B cell (primary cell): ENCODE measurements at regions not wholly inside any gene's neighbourhood (a gene's known extent, or its start where the extent isn't known, plus 50 kb on each side); places are given as distances from the start of the nearest gene placed in this dataset.
"Not testable (repeated sequence)": the region's sequence is repeated elsewhere in the genome, so short reads cannot be mapped to it uniquely, and the experiment has no call there.

Experiments used
- ATAC-seq: fragments of 200-7000 bp; cut with Tn5 transposase; one replicate; pipeline ENCODE4 v1.10.0; 2021; ENCODE audit warnings: low read depth, mild to moderate bottlenecking, moderate number of reproducible peaks, moderate library complexity
- CTCF ChIA-PET: fragments of 350-600 bp; sonication (Branson Sonifier 250); formaldehyde crosslinking; loops from one replicate; lab custom pipeline; 2021; ENCODE audit warnings: antibody characterized with exemption, inconsistent platforms; lab: Charles Lee
- POLR2A ChIA-PET: fragments of 350-600 bp; sonication (Branson Sonifier 250); formaldehyde crosslinking; loops from one replicate; lab custom pipeline; 2021; ENCODE audit warnings: antibody characterized with exemption; lab: Charles Lee
- DNase-seq: peaks from one replicate; pipeline ENCODE4 v3.0.0; 2013
- H2AFZ ChIP-seq: 2 replicates; pipeline ENCODE4 v1.6.1; 2012; ENCODE audit warnings: mild to moderate bottlenecking, low read depth, low read length; ENCODE audit not compliant: insufficient read depth, poor library complexity, severe bottlenecking
- H3K27ac ChIP-seq, 2 donors: 1 replicate in 1 of 2; 2 replicates in 1 of 2; pipeline ENCODE4 v1.5.1; 2012 to 2013; ENCODE audit warnings: low read length in 2 of 2, mild to moderate bottlenecking in 2 of 2, moderate library complexity in 1 of 2
- H3K27me3 ChIP-seq, 4 experiments: fragments of 200-600 bp in 1 of 4; sonication (generic) in 1 of 4; replicated peaks in 1 of 4; 1 replicate in 2 of 4; 2 replicates in 2 of 4; pipeline versions ENCODE4 v1.6.1 to v1.7.0; 2013 to 2016; ENCODE audit warnings: low read length in 3 of 4, mild to moderate bottlenecking in 2 of 4, mixed read lengths in 1 of 4, moderate library complexity in 1 of 4; ENCODE audit not compliant: insufficient read depth in 4 of 4, control insufficient read depth in 3 of 4; ENCODE audit errors: control extremely low read depth in 1 of 4
- H3K36me3 ChIP-seq, 2 experiments: replicated peaks in 1 of 2; 1 replicate in 1 of 2; 2 replicates in 1 of 2; pipeline versions ENCODE4 v1.6.1 to v1.7.1; 2013; ENCODE audit warnings: low read length in 1 of 2; ENCODE audit not compliant: insufficient read depth in 2 of 2, control insufficient read depth in 1 of 2; ENCODE audit errors: control extremely low read depth in 1 of 2, extremely low read depth in 1 of 2
- H3K4me1 ChIP-seq, 2 donors: fragments of 200-600 bp in 1 of 2; sonication (generic) in 1 of 2; 1 replicate in 1 of 2; 2 replicates in 1 of 2; pipeline versions ENCODE4 v1.5.1 to v1.6.1; 2013 to 2017; ENCODE audit warnings: low read length in 2 of 2; ENCODE audit not compliant: control insufficient read depth in 2 of 2, insufficient read depth in 2 of 2
- H3K4me2 ChIP-seq: replicated peaks from 2 replicates; pipeline ENCODE3; 2012; ENCODE audit warnings: mild to moderate bottlenecking, low read depth, low read length; ENCODE audit not compliant: poor library complexity, severe bottlenecking
- H3K4me3 ChIP-seq, 5 experiments: fragments of 200-600 bp in 1 of 5; sonication (generic) in 1 of 5; 1 replicate in 3 of 5; 2 replicates in 2 of 5; pipeline versions ENCODE4 v1.5.1 to v1.7.0; 2011 to 2016; ENCODE audit warnings: low read length in 4 of 5, mild to moderate bottlenecking in 4 of 5, low read depth in 2 of 5, control low read depth in 1 of 5, moderate library complexity in 1 of 5; ENCODE audit not compliant: insufficient read depth in 1 of 5; ENCODE audit errors: control extremely low read depth in 1 of 5, extremely low read depth in 1 of 5
- H3K79me2 ChIP-seq: fragments of 200-600 bp; sonication (generic); one replicate; pipeline ENCODE4 v1.6.0; 2016; ENCODE audit warnings: low read length; ENCODE audit not compliant: control insufficient read depth, insufficient read depth
- H3K9ac ChIP-seq: fragments of 200-600 bp; sonication (generic); 2 replicates; pipeline ENCODE4 v1.6.1; 2017; ENCODE audit warnings: mild to moderate bottlenecking, low read length, moderate library complexity
- H3K9me3 ChIP-seq, 3 donors: one replicate each; pipeline versions ENCODE4 v1.6.1 to v1.7.1; 2013; ENCODE audit warnings: low read length in 2 of 3; ENCODE audit not compliant: control insufficient read depth in 2 of 3, insufficient read depth in 1 of 3; ENCODE audit errors: control extremely low read depth in 1 of 3
- H4K20me1 ChIP-seq: 2 replicates; pipeline ENCODE4 v1.6.0; 2012; ENCODE audit warnings: mild to moderate bottlenecking, low read length; ENCODE audit not compliant: insufficient read depth, control insufficient read depth, poor library complexity, severe bottlenecking
- H3K27ac Mint-ChIP-seq: one replicate; pipeline ENCODE4 v1.8.0; 2021; ENCODE audit warnings: mixed read lengths
- H3K27me3 Mint-ChIP-seq: one replicate; pipeline ENCODE4 v1.8.0; 2021; ENCODE audit warnings: mixed read lengths
- H3K4me1 Mint-ChIP-seq: one replicate; pipeline ENCODE4 v1.8.0; 2021; ENCODE audit warnings: mixed read lengths
- H3K4me3 Mint-ChIP-seq: one replicate; pipeline ENCODE4 v1.8.0; 2021; ENCODE audit warnings: mixed read lengths
- H3K9me3 Mint-ChIP-seq: one replicate; pipeline ENCODE4 v1.8.0; 2022; ENCODE audit warnings: mixed read lengths; ENCODE audit not compliant: insufficient read depth
- EZH2 ChIP-seq: IDR thresholded peaks from 2 replicates; pipeline ENCODE4 v1.6.1; 2012; ENCODE audit warnings: borderline replicate concordance, low read depth, mild to moderate bottlenecking, moderate library complexity, low read length; ENCODE audit not compliant: insufficient read depth, poor library complexity, severe bottlenecking
- WGBS: methylation state at CpG from one replicate; pipeline ENCODE4 v1.1.5; 2013; ENCODE audit warnings: missing lambda C conversion rate; ENCODE audit not compliant: insufficient coverage; 5-methylcytosine and 5-hydroxymethylcytosine counted together
- intact Hi-C: fragments of 100-400 bp; cut with micrococcal nuclease; formaldehyde crosslinking; loops from one replicate; pipeline ENCODE4 v1.10.0; 2022
- TF ChIP-seq, protein P1 (sequence below): fragments of 200-600 bp; IDR thresholded peaks from one replicate; pipeline ENCODE4 v1.8.0; 2022; ENCODE audit warnings: antibody characterized with exemption, mild to moderate bottlenecking

GRCh38 chr2:239548965-239549595 is 148.3 kb upstream of the HDAC4 start:
- H3K4me2 ChIP-seq, result no peak overlapping the region
- no peaks in the 10 kb centered on the region for H3K4me1 Mint-ChIP-seq
- H3K4me3 Mint-ChIP-seq, result no peak overlapping the region
- CTCF ChIA-PET, result no interaction called here
- no peak for DNase-seq
- H3K27ac Mint-ChIP-seq, result no peak overlapping the region
- no peaks in the 10 kb centered on the region for H3K4me1 ChIP-seq
- H3K36me3 ChIP-seq, result no peaks in the 10 kb centered on the region
- H3K9me3 ChIP-seq, result peaks cover 0 to 10% (median 0%) of the 10 kb centered on the region in 3 donors
- H3K27ac ChIP-seq, result no peak overlapping the region
- WGBS, result 93% methylated on average over 14 of the region's 16 CpGs
- H3K4me3 ChIP-seq, result no peak overlapping the region
- no peak for ATAC-seq
- peaks cover 0 to 7% (median 0%) of the 10 kb centered on the region in 4 experiments for H3K27me3 ChIP-seq
- no peaks in the 10 kb centered on the region for H3K79me2 ChIP-seq
- intact Hi-C loops, result no loop called here
- no peak overlapping the region for H3K9ac ChIP-seq
- no peaks in the 10 kb centered on the region for H3K9me3 Mint-ChIP-seq
- H3K27me3 Mint-ChIP-seq, result peaks cover 21% of the 10 kb centered on the region
- TF ChIP-seq EZH2, result no peak
- TF ChIP-seq, protein P1, sequence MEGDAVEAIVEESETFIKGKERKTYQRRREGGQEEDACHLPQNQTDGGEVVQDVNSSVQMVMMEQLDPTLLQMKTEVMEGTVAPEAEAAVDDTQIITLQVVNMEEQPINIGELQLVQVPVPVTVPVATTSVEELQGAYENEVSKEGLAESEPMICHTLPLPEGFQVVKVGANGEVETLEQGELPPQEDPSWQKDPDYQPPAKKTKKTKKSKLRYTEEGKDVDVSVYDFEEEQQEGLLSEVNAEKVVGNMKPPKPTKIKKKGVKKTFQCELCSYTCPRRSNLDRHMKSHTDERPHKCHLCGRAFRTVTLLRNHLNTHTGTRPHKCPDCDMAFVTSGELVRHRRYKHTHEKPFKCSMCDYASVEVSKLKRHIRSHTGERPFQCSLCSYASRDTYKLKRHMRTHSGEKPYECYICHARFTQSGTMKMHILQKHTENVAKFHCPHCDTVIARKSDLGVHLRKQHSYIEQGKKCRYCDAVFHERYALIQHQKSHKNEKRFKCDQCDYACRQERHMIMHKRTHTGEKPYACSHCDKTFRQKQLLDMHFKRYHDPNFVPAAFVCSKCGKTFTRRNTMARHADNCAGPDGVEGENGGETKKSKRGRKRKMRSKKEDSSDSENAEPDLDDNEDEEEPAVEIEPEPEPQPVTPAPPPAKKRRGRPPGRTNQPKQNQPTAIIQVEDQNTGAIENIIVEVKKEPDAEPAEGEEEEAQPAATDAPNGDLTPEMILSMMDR, result no peak
- no peaks in the 10 kb centered on the region for H4K20me1 ChIP-seq
- POLR2A ChIA-PET, result no interaction called here
- H2AFZ ChIP-seq, result no peak overlapping the region

DNA sequence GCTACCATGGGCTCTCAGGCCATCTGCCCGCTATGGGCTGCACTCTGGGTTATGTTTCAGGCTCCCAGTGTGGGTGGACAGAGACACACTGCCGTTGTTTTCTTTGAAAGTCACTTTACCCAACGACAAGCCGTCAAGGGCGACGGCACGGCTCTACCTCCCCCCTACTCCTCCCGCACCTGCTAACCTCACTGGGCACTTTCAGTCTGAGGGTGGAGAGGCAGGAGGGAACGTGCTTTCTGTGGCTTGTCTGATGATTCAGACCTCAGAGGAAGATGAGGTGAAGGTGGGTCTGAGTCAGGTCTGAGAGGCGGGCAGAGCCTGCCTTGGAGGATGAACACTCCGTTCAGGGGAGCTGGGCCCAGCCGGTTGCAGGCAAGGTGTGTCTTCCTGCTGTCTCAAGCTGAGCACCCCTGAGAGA is 147.6 kb upstream of the HDAC4 start:
- Histone ChIP-seq H3K79me2 (no peaks in the 10 kb centered on the region), H4K20me1 (no peaks in the 10 kb centered on the region), H3K9ac (no peak overlapping the region), H3K36me3 (no peaks in the 10 kb centered on the region), H3K4me2 (no peak overlapping the region), H3K27me3 (peaks cover 0 to 3% (median 0%) of the 10 kb centered on the region in 4 experiments), H3K9me3 (peaks cover 0 to 10% (median 0%) of the 10 kb centered on the region in 3 donors), H2AFZ (no peak overlapping the region), H3K27ac (no peak overlapping the region), H3K4me3 (no peak overlapping the region), H3K4me1 (no peaks in the 10 kb centered on the region)
- TF ChIP-seq, protein P1, result no peak
- TF ChIP-seq EZH2, result no peak
- H3K4me1 Mint-ChIP-seq, result no peaks in the 10 kb centered on the region
- CTCF ChIA-PET, result no interaction called here
- H3K27ac Mint-ChIP-seq, result no peak overlapping the region
- H3K9me3 Mint-ChIP-seq, result no peaks in the 10 kb centered on the region
- 70% methylated on average over 4 of the region's 12 CpGs for WGBS
- DNase-seq (no peak), ATAC-seq (no peak)
- POLR2A ChIA-PET, result no interaction called here
- intact Hi-C loops, result no loop called here
- H3K27me3 Mint-ChIP-seq, result peaks cover 25% of the 10 kb centered on the region
- no peak overlapping the region for H3K4me3 Mint-ChIP-seq

DNA sequence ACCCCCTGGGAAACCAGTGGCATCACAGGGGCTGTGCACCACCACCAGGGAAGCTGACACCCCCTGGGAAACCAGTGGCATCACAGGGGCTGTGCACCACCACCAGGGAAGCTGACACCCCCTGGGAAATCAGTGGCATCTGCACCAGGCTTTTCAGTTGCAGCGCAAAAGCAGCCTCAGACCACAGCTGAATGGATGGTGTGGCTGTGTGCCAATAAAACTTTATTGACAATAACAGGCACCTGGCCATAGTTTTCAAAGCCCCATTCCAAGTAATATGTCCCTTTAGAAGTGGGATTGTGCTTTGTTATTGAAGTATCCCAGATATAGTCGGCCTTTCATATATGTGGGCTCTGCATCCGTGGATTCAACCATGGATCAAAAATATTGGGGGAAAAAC is 146.3 kb upstream of the HDAC4 start:
- POLR2A ChIA-PET, H3K27ac Mint-ChIP-seq, H2AFZ ChIP-seq, H3K27me3 ChIP-seq, H3K4me1 Mint-ChIP-seq, H3K9me3 Mint-ChIP-seq, H3K9ac ChIP-seq, H3K79me2 ChIP-seq, H3K4me3 Mint-ChIP-seq, H3K4me3 ChIP-seq, intact Hi-C loops, H3K4me1 ChIP-seq, DNase-seq, H3K36me3 ChIP-seq, ATAC-seq, H4K20me1 ChIP-seq, CTCF ChIA-PET, H3K27ac ChIP-seq, H3K4me2 ChIP-seq: not testable (repeated sequence)
- peaks cover 0 to 14% (median 0%) of the 10 kb centered on the region in 3 donors for H3K9me3 ChIP-seq
- WGBS, result no CpG with 5 or more reads among the region's 3 CpGs
- H3K27me3 Mint-ChIP-seq, result peaks cover 25% of the 10 kb centered on the region
